ENCODE measurements at regions not wholly inside any gene's neighbourhood (a gene's known extent, or its start where the extent isn't known, plus 50 kb on each side); places are given as distances from the start of the nearest gene placed in this dataset.

- ATAC-seq = no peak
- TF ChIP-seq EP300 (IDR thresholded peaks at IDR 0.05) = no peak
- TF ChIP-seq POLR2AphosphoS5 (IDR thresholded peaks at IDR 0.05) = no peak
- TF ChIP-seq CTCF (IDR thresholded peaks at IDR 0.05) = no peak
- TF ChIP-seq POLR2A (IDR thresholded peaks at IDR 0.05) = no peak
- H3K4me1 ChIP-seq = no peaks in the 10 kb centered on the region
- no peak overlapping the region for H3K27ac ChIP-seq
- no peaks in the 10 kb centered on the region for H3K36me3 ChIP-seq
- no peaks in the 10 kb centered on the region for H3K27me3 ChIP-seq
- H3K4me3 ChIP-seq = no peak overlapping the region
- WGBS, 2 donors (ENCODE audit: low coverage in 1 of 2) = 92 to 100% methylated on average over 2 of the region's 2 CpGs
- H3K9me3 ChIP-seq = no peaks in the 10 kb centered on the region
These were observed 496.5 kb upstream of the ATP2B1 start for GRCh38 chr12:90205165-90205564.

- H3K4me1 ChIP-seq = no peaks in the 10 kb centered on the region
- TF ChIP-seq POLR2A (IDR thresholded peaks at IDR 0.05) = no peak
- TF ChIP-seq POLR2AphosphoS5 (IDR thresholded peaks at IDR 0.05) = no peak
- no peak for TF ChIP-seq CTCF (IDR thresholded peaks at IDR 0.05)
- no peak for TF ChIP-seq EP300 (IDR thresholded peaks at IDR 0.05)
- no peaks in the 10 kb centered on the region for H3K9me3 ChIP-seq
- H3K36me3 ChIP-seq = no peaks in the 10 kb centered on the region
- H3K4me3 ChIP-seq = no peak overlapping the region
- WGBS, 2 donors (ENCODE audit: low coverage in 1 of 2) = 100% methylated on average over 1 of the region's 1 CpG; no CpG with 5 or more reads in 1 of the 2 donors
- ATAC-seq = no peak
- H3K27ac ChIP-seq = no peak overlapping the region
- no peaks in the 10 kb centered on the region for H3K27me3 ChIP-seq
These were observed 494.9 kb upstream of the ATP2B1 start for GRCh38 chr12:90203556-90203955.

- no peaks in the 10 kb centered on the region for H3K36me3 ChIP-seq
- ATAC-seq = no peak
- no peak overlapping the region for H3K27ac ChIP-seq
- no peak for TF ChIP-seq CTCF (IDR thresholded peaks at IDR 0.05)
- TF ChIP-seq POLR2AphosphoS5 (IDR thresholded peaks at IDR 0.05) = no peak
- TF ChIP-seq EP300 (IDR thresholded peaks at IDR 0.05) = no peak
- TF ChIP-seq POLR2A (IDR thresholded peaks at IDR 0.05) = no peak
- 40 to 44% methylated on average over 1 of the region's 1 CpG for WGBS, 2 donors (ENCODE audit: low coverage in 1 of 2)
- H3K4me1 ChIP-seq = no peaks in the 10 kb centered on the region
- no peaks in the 10 kb centered on the region for H3K9me3 ChIP-seq
- no peaks in the 10 kb centered on the region for H3K27me3 ChIP-seq
- no peak overlapping the region for H3K4me3 ChIP-seq
These were observed 490.4 kb upstream of the ATP2B1 start for GRCh38 chr12:90199006-90199405.

GRCh38 chr12:90193500-90193899 lies 484.9 kb upstream of the ATP2B1 start:
- no peaks in the 10 kb centered on the region for H3K27me3 ChIP-seq
- no peaks in the 10 kb centered on the region for H3K36me3 ChIP-seq
- 35 to 39% methylated on average over 3 of the region's 3 CpGs for WGBS, 2 donors (ENCODE audit: low coverage in 1 of 2)
- TF ChIP-seq EP300 (IDR thresholded peaks at IDR 0.05) (no peak), CTCF (IDR thresholded peaks at IDR 0.05) (no peak), POLR2A (IDR thresholded peaks at IDR 0.05) (no peak), POLR2AphosphoS5 (IDR thresholded peaks at IDR 0.05) (no peak)
- no peak overlapping the region for H3K27ac ChIP-seq
- H3K4me1 ChIP-seq = no peaks in the 10 kb centered on the region
- ATAC-seq = no peak
- no peaks in the 10 kb centered on the region for H3K9me3 ChIP-seq
- H3K4me3 ChIP-seq = no peak overlapping the region

- no peak for ATAC-seq
- no peak overlapping the region for H3K27ac ChIP-seq
- H3K36me3 ChIP-seq = no peaks in the 10 kb centered on the region
- H3K4me1 ChIP-seq = no peaks in the 10 kb centered on the region
- WGBS, 2 donors (ENCODE audit: low coverage in 1 of 2) = 33 to 36% methylated on average over 2 of the region's 2 CpGs
- H3K9me3 ChIP-seq = peaks cover 0 to 3% (median 0%) of the 10 kb centered on the region in 3 donors
- H3K27me3 ChIP-seq = no peaks in the 10 kb centered on the region
- no peak overlapping the region for H3K4me3 ChIP-seq
- no peak for TF ChIP-seq POLR2A (IDR thresholded peaks at IDR 0.05)
- no peak for TF ChIP-seq POLR2AphosphoS5 (IDR thresholded peaks at IDR 0.05)
- no peak for TF ChIP-seq CTCF (IDR thresholded peaks at IDR 0.05)
- no peak for TF ChIP-seq EP300 (IDR thresholded peaks at IDR 0.05)
These were observed 480.2 kb upstream of the ATP2B1 start for GRCh38 chr12:90188857-90189256.

All from gastroesophageal sphincter (tissue), 4 donors.